Effector memory CD8-positive, alpha-beta T cell (primary cell): ENCODE measurements at regions not wholly inside any gene's neighbourhood (a gene's known extent, or its start where the extent isn't known, plus 50 kb on each side); places are given as distances from the start of the nearest gene placed in this dataset.
"Not testable (repeated sequence)": the region's sequence is repeated elsewhere in the genome, so short reads cannot be mapped to it uniquely, and the experiment has no call there.

ENCODE experiments used
- ATAC-seq: fragments of 150-1000 bp; cut with Tn5 transposase; replicated peaks from 2 replicates; pipeline ENCODE4 v1.10.0; 2021; ENCODE audit warnings: mild to moderate bottlenecking, moderate library complexity
- DNase-seq, 3 experiments: peaks; one replicate each; pipeline ENCODE4 v3.0.0; 2021
- H3K27ac Mint-ChIP-seq, 2 donors: one replicate each; pipeline ENCODE4 v1.8.0; 2022; ENCODE audit warnings: mild to moderate bottlenecking in 2 of 2, mixed read lengths in 2 of 2, moderate library complexity in 2 of 2
- H3K27me3 Mint-ChIP-seq, 2 donors: one replicate each; pipeline ENCODE4 v1.8.0; 2022; ENCODE audit warnings: mixed read lengths in 2 of 2
- H3K36me3 Mint-ChIP-seq: one replicate; pipeline ENCODE4 v1.8.0; 2022; ENCODE audit warnings: mild to moderate bottlenecking, moderate library complexity, mixed read lengths; ENCODE audit not compliant: insufficient read depth
- H3K4me1 Mint-ChIP-seq, 2 donors: one replicate each; pipeline ENCODE4 v1.8.0; 2022; ENCODE audit warnings: low read depth in 2 of 2, mixed read lengths in 2 of 2
- H3K4me3 Mint-ChIP-seq, 2 donors: one replicate each; pipeline ENCODE4 v1.8.0; 2022; ENCODE audit warnings: mild to moderate bottlenecking in 2 of 2, mixed read lengths in 2 of 2, moderate library complexity in 2 of 2
- H3K9me3 Mint-ChIP-seq, 2 donors: one replicate each; pipeline ENCODE4 v1.8.0; 2022; ENCODE audit warnings: mixed read lengths in 2 of 2

DNA sequence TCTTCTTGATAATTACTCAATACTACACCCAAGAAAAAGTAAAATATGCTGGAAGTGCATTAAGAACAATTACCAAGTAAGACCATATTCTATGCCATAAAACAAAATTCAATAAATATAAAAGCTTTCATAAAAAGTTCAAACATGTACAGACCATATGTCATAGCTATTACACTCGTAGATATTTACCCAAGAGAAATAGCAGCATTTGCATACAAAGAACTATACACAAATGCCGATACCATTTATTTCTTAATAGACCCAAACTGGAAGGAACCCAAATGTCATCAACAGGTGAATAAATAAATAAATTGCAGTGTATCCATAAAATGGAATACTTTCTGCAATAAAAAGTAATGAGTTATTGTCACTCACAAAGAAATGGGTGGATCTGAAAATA lies 78.3 kb upstream of the SLC16A7 start:
- DNase-seq (no peak), ATAC-seq (no peak)
- H3K27ac Mint-ChIP-seq, result no peak overlapping the region
- H3K4me1 Mint-ChIP-seq, result peaks cover 2 to 5% of the 10 kb centered on the region in 2 donors
- no peak overlapping the region for H3K4me3 Mint-ChIP-seq
- no peaks in the 10 kb centered on the region for H3K27me3 Mint-ChIP-seq
- no peaks in the 10 kb centered on the region for H3K36me3 Mint-ChIP-seq
- no peaks in the 10 kb centered on the region for H3K9me3 Mint-ChIP-seq

- no peak for ATAC-seq
- H3K4me1 Mint-ChIP-seq, result peaks cover 2 to 6% of the 10 kb centered on the region in 2 donors
- H3K27me3 Mint-ChIP-seq, result peaks cover 0 to 11% of the 10 kb centered on the region in 2 donors
Measured at GRCh38 chr12:59500915-59501314, 94.9 kb upstream of the SLC16A7 start.

GRCh38 chr12:59500335-59500734 lies 95.5 kb upstream of the SLC16A7 start:
- H3K27me3 Mint-ChIP-seq, result peaks cover 0 to 11% of the 10 kb centered on the region in 2 donors
- peaks cover 2 to 6% of the 10 kb centered on the region in 2 donors for H3K4me1 Mint-ChIP-seq
- no peak for DNase-seq
- no peak overlapping the region for H3K27ac Mint-ChIP-seq
- no peaks in the 10 kb centered on the region for H3K36me3 Mint-ChIP-seq
- ATAC-seq, result no peak
- H3K9me3 Mint-ChIP-seq, result no peaks in the 10 kb centered on the region
- no peak overlapping the region for H3K4me3 Mint-ChIP-seq

More at GRCh38 chr12:59500915-59501314, 94.9 kb upstream of the SLC16A7 start:
- H3K4me3 Mint-ChIP-seq, result no peak overlapping the region
- no peaks in the 10 kb centered on the region for H3K9me3 Mint-ChIP-seq
- DNase-seq, result no peak
- no peaks in the 10 kb centered on the region for H3K36me3 Mint-ChIP-seq
- no peak overlapping the region for H3K27ac Mint-ChIP-seq

GRCh38 chr12:59499774-59500173 lies 96.1 kb upstream of the SLC16A7 start:
- no peak for ATAC-seq
- no peaks in the 10 kb centered on the region for H3K36me3 Mint-ChIP-seq
- peaks cover 2 to 6% of the 10 kb centered on the region in 2 donors for H3K4me1 Mint-ChIP-seq
- DNase-seq, result no peak
- no peak overlapping the region for H3K27ac Mint-ChIP-seq
- H3K27me3 Mint-ChIP-seq, result peaks cover 0 to 11% of the 10 kb centered on the region in 2 donors
- no peaks in the 10 kb centered on the region for H3K9me3 Mint-ChIP-seq
- no peak overlapping the region for H3K4me3 Mint-ChIP-seq

- peaks cover 7 to 19% of the 10 kb centered on the region in 2 donors for H3K27me3 Mint-ChIP-seq
- H3K4me1 Mint-ChIP-seq, result peaks cover 0 to under 1% of the 10 kb centered on the region in 2 donors
- DNase-seq, result no peak
- no peaks in the 10 kb centered on the region for H3K9me3 Mint-ChIP-seq
- no peak for ATAC-seq
- H3K36me3 Mint-ChIP-seq, result no peaks in the 10 kb centered on the region
- H3K4me3 Mint-ChIP-seq, result no peak overlapping the region
- no peak overlapping the region for H3K27ac Mint-ChIP-seq
Measured at GRCh38 chr12:59494617-59495016, 101.2 kb upstream of the SLC16A7 start.

GRCh38 chr12:59491877-59492276 lies 104.0 kb upstream of the SLC16A7 start:
- H3K4me3 Mint-ChIP-seq, result no peak overlapping the region
- H3K36me3 Mint-ChIP-seq, result peaks cover 7% of the 10 kb centered on the region
- DNase-seq (no peak), ATAC-seq (no peak)
- no peaks in the 10 kb centered on the region for H3K4me1 Mint-ChIP-seq
- H3K9me3 Mint-ChIP-seq, result peaks cover 0 to under 1% of the 10 kb centered on the region in 2 donors
- no peak overlapping the region for H3K27ac Mint-ChIP-seq
- H3K27me3 Mint-ChIP-seq, result peaks cover 7 to 18% of the 10 kb centered on the region in 2 donors

DNA sequence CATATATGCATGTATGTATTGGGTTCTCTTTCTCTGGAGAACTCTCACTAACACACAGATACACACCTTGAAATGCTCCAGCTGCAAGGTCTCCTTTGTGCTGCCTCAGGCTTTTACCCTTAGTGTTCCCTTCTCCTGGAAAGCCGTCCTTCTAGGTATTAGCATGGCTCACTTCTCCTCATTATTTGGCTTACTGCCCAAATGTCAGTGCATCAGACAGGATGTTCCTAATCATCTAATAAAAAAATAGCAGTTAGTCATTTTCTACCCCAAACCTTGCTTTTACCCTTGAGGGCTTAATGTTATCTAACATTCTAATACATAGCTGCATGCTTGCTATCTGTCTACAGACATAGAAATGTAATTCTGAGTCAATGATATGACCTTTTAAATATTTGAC lies 109.0 kb upstream of the SLC16A7 start:
- H3K27ac Mint-ChIP-seq, result no peak overlapping the region
- no peak overlapping the region for H3K4me3 Mint-ChIP-seq

GRCh38 chr12:59484575-59484974 lies 111.3 kb upstream of the SLC16A7 start:
- peaks cover 7% of the 10 kb centered on the region for H3K36me3 Mint-ChIP-seq
- DNase-seq (no peak), ATAC-seq (no peak)
- H3K4me1 Mint-ChIP-seq, result no peaks in the 10 kb centered on the region
- H3K27me3 Mint-ChIP-seq, result no peaks in the 10 kb centered on the region
- no peak overlapping the region for H3K27ac Mint-ChIP-seq
- H3K9me3 Mint-ChIP-seq, result peaks cover 3 to 6% of the 10 kb centered on the region in 2 donors
- no peak overlapping the region for H3K4me3 Mint-ChIP-seq

More for the DNA sequence above, 109.0 kb upstream of the SLC16A7 start:
- peaks cover 7% of the 10 kb centered on the region for H3K36me3 Mint-ChIP-seq
- ATAC-seq, result no peak
- no peaks in the 10 kb centered on the region for H3K4me1 Mint-ChIP-seq
- no peak for DNase-seq
- peaks cover 0 to 6% of the 10 kb centered on the region in 2 donors for H3K27me3 Mint-ChIP-seq
- peaks cover 3 to 6% of the 10 kb centered on the region in 2 donors for H3K9me3 Mint-ChIP-seq

- H3K27ac Mint-ChIP-seq, ATAC-seq: not testable (repeated sequence)
Measured at GRCh38 chr12:59474236-59474635, 121.6 kb upstream of the SLC16A7 start.

DNA sequence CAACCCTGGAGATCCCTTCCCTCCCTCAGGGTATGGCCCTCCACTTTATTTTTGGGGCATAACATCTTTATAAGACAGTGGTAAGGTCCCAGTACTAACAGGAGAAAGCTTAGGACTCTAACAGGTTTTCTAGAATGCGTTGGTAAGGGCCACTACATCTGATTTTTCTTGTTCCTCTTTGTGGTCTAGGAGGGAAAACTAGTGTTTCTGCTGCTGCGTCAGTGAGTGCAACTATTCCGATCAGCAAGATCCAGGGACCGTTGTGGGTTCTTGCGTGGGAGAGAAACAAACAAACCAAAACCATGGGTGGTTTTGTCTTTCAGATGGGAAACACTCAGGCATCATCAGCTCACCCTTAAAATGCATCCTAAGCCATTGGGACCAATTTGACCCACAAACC lies 123.6 kb upstream of the SLC16A7 start:
- Mint-ChIP-seq H3K4me1 (no peaks in the 10 kb centered on the region), H3K9me3 (peaks cover 0 to 5% of the 10 kb centered on the region in 2 donors), H3K36me3 (no peaks in the 10 kb centered on the region), H3K27ac (no peak overlapping the region), H3K4me3 (no peak overlapping the region), H3K27me3 (peaks cover 14 to 16% of the 10 kb centered on the region in 2 donors)
- DNase-seq (no peak), ATAC-seq (no peak)

More at GRCh38 chr12:59474236-59474635, 121.6 kb upstream of the SLC16A7 start:
- not testable (repeated sequence) for DNase-seq, H3K4me3 Mint-ChIP-seq, H3K9me3 Mint-ChIP-seq, H3K36me3 Mint-ChIP-seq, H3K4me1 Mint-ChIP-seq
- peaks cover 14 to 16% of the 10 kb centered on the region in 2 donors for H3K27me3 Mint-ChIP-seq

GRCh38 chr12:59459966-59460660 lies 135.7 kb upstream of the SLC16A7 start:
- H3K9me3 Mint-ChIP-seq, result no peaks in the 10 kb centered on the region
- no peaks in the 10 kb centered on the region for H3K4me1 Mint-ChIP-seq
- H3K4me3 Mint-ChIP-seq, result no peak overlapping the region
- no peak for DNase-seq
- peaks cover 0 to 4% of the 10 kb centered on the region in 2 donors for H3K27me3 Mint-ChIP-seq
- no peak overlapping the region for H3K27ac Mint-ChIP-seq
- no peak for ATAC-seq
- no peaks in the 10 kb centered on the region for H3K36me3 Mint-ChIP-seq

- Mint-ChIP-seq H3K36me3 (no peaks in the 10 kb centered on the region), H3K4me1 (no peaks in the 10 kb centered on the region), H3K27ac (no peak overlapping the region), H3K9me3 (no peaks in the 10 kb centered on the region), H3K4me3 (no peak overlapping the region), H3K27me3 (peaks cover 0 to 4% of the 10 kb centered on the region in 2 donors)
- no peak for ATAC-seq
- no peak for DNase-seq
Measured at GRCh38 chr12:59453475-59453874, 142.4 kb upstream of the SLC16A7 start.

GRCh38 chr12:59452746-59453145 lies 143.1 kb upstream of the SLC16A7 start:
- no peaks in the 10 kb centered on the region for H3K36me3 Mint-ChIP-seq
- ATAC-seq (no peak), DNase-seq (no peak)

GRCh38 chr12:59452259-59452658 lies 143.6 kb upstream of the SLC16A7 start:
- H3K27ac Mint-ChIP-seq, result no peak overlapping the region
- ATAC-seq (no peak), DNase-seq (no peak)
- no peak overlapping the region for H3K4me3 Mint-ChIP-seq
- no peaks in the 10 kb centered on the region for H3K4me1 Mint-ChIP-seq
- no peaks in the 10 kb centered on the region for H3K27me3 Mint-ChIP-seq
- H3K36me3 Mint-ChIP-seq, result no peaks in the 10 kb centered on the region
- no peaks in the 10 kb centered on the region for H3K9me3 Mint-ChIP-seq

More at GRCh38 chr12:59452746-59453145, 143.1 kb upstream of the SLC16A7 start:
- H3K27me3 Mint-ChIP-seq, result peaks cover 0 to 2% of the 10 kb centered on the region in 2 donors
- H3K4me3 Mint-ChIP-seq, result no peak overlapping the region
- H3K9me3 Mint-ChIP-seq, result no peaks in the 10 kb centered on the region
- H3K27ac Mint-ChIP-seq, result no peak overlapping the region
- no peaks in the 10 kb centered on the region for H3K4me1 Mint-ChIP-seq
